ENCODE measurements at regions not wholly inside any gene's neighbourhood (a gene's known extent, or its start where the extent isn't known, plus 50 kb on each side); places are given as distances from the start of the nearest gene placed in this dataset.

GRCh38 chr16:85197611-85198566 is 85.6 kb upstream of the CIBAR2 start:
- TF ChIP-seq, protein P1, sequence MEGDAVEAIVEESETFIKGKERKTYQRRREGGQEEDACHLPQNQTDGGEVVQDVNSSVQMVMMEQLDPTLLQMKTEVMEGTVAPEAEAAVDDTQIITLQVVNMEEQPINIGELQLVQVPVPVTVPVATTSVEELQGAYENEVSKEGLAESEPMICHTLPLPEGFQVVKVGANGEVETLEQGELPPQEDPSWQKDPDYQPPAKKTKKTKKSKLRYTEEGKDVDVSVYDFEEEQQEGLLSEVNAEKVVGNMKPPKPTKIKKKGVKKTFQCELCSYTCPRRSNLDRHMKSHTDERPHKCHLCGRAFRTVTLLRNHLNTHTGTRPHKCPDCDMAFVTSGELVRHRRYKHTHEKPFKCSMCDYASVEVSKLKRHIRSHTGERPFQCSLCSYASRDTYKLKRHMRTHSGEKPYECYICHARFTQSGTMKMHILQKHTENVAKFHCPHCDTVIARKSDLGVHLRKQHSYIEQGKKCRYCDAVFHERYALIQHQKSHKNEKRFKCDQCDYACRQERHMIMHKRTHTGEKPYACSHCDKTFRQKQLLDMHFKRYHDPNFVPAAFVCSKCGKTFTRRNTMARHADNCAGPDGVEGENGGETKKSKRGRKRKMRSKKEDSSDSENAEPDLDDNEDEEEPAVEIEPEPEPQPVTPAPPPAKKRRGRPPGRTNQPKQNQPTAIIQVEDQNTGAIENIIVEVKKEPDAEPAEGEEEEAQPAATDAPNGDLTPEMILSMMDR (IDR thresholded peaks at IDR 0.05) = no peak
- no peak for TF ChIP-seq POLR2A (IDR thresholded peaks at IDR 0.05)

Data from uterus (tissue), 2 donors.